SK-N-SH treated with all-trans-retinoic acid at 6 μM for 48 hours (cell line): ENCODE measurements at regions not wholly inside any gene's neighbourhood (a gene's known extent, or its start where the extent isn't known, plus 50 kb on each side); places are given as distances from the start of the nearest gene placed in this dataset.

Experiments
- ATAC-seq: fragments of 200-7000 bp; cut with Tn5 transposase; 3 replicates; pipeline ENCODE4 v1.9.1; 2020; ENCODE audit warnings: mild to moderate bottlenecking, moderate library complexity
- ARNTL ChIP-seq: fragments of 450-650 bp; formaldehyde crosslinking; IDR thresholded peaks from 2 replicates; pipeline ENCODE4 v1.5.0; 2020; ENCODE audit warnings: low read depth, mild to moderate bottlenecking, moderate library complexity, borderline replicate concordance
- BACH2 ChIP-seq: fragments of 250-450 bp; sonication (Bioruptor Pico); IDR thresholded peaks from 2 replicates; pipeline ENCODE4 v1.9.0; 2021; ENCODE audit warnings: mild to moderate bottlenecking, borderline replicate concordance
- CREB5 ChIP-seq: fragments of 250-450 bp; sonication (Bioruptor Pico); IDR thresholded peaks from 2 replicates; pipeline ENCODE4 v1.5.1; 2020; ENCODE audit warnings: low read depth, mild to moderate bottlenecking, moderate library complexity
- CSDC2 ChIP-seq: fragments of 250-450 bp; sonication (Bioruptor Pico); IDR thresholded peaks from 2 replicates; pipeline ENCODE4 v1.5.0; 2020; ENCODE audit warnings: mild to moderate bottlenecking, moderate library complexity
- CSRNP3 ChIP-seq: fragments of 250-450 bp; sonication (Bioruptor Pico); IDR thresholded peaks from 2 replicates; pipeline ENCODE4 v1.5.1; 2021; ENCODE audit warnings: mild to moderate bottlenecking, moderate library complexity
- GLIS3 ChIP-seq: fragments of 250-450 bp; sonication (Bioruptor Pico); IDR thresholded peaks from 2 replicates; pipeline ENCODE4 v1.5.0; 2020; ENCODE audit warnings: mild to moderate bottlenecking, moderate library complexity
- ISL1 ChIP-seq: fragments of 250-450 bp; sonication (Bioruptor Pico); IDR thresholded peaks from 2 replicates; pipeline ENCODE4 v2.1.2; 2022; ENCODE audit warnings: mild to moderate bottlenecking, moderate library complexity
- OSR1 ChIP-seq: fragments of 250-450 bp; sonication (Bioruptor Pico); IDR thresholded peaks from 2 replicates; pipeline ENCODE4 v1.8.0; 2022; ENCODE audit warnings: moderate library complexity, mild to moderate bottlenecking, inconsistent platforms
- PATZ1 ChIP-seq: fragments of 250-450 bp; sonication (Bioruptor Pico); IDR thresholded peaks from 2 replicates; pipeline ENCODE4 v1.8.0; 2020; ENCODE audit warnings: mild to moderate bottlenecking, moderate library complexity, borderline replicate concordance
- POU6F1 ChIP-seq: fragments of 250-450 bp; sonication (Bioruptor Pico); IDR thresholded peaks from 2 replicates; pipeline ENCODE4 v1.8.0; 2021; ENCODE audit warnings: low read depth, mild to moderate bottlenecking, moderate library complexity, borderline replicate concordance
- RARB ChIP-seq: fragments of 250-450 bp; sonication (Bioruptor Pico); IDR thresholded peaks from 2 replicates; pipeline ENCODE4 v1.8.0; 2021; ENCODE audit warnings: mild to moderate bottlenecking, moderate library complexity
- SNAI2 ChIP-seq: fragments of 250-450 bp; sonication (Bioruptor Pico); IDR thresholded peaks from 2 replicates; pipeline ENCODE4 v1.5.0; 2020; ENCODE audit warnings: mild to moderate bottlenecking, moderate library complexity
- TOX ChIP-seq: fragments of 250-450 bp; sonication (Bioruptor Pico); IDR thresholded peaks from 2 replicates; pipeline ENCODE4 v1.8.0; 2021; ENCODE audit warnings: mild to moderate bottlenecking, moderate library complexity, borderline replicate concordance
- TSHZ2 ChIP-seq: fragments of 250-450 bp; sonication (Bioruptor Pico); IDR thresholded peaks from 2 replicates; pipeline ENCODE4 v1.5.0; 2020; ENCODE audit warnings: mild to moderate bottlenecking, moderate library complexity
- ZC3H10 ChIP-seq: fragments of 250-450 bp; sonication (Bioruptor Pico); IDR thresholded peaks from 2 replicates; pipeline ENCODE4 v1.5.1; 2021; ENCODE audit warnings: mild to moderate bottlenecking, moderate library complexity
- ZFP3 ChIP-seq: fragments of 250-450 bp; sonication (Bioruptor Pico); IDR thresholded peaks from 2 replicates; pipeline ENCODE4 v1.5.0; 2020; ENCODE audit warnings: mild to moderate bottlenecking, moderate library complexity
- ZFP30 ChIP-seq: fragments of 450-650 bp; formaldehyde crosslinking; IDR thresholded peaks from 2 replicates; pipeline ENCODE4 v1.5.0; 2022; ENCODE audit warnings: mild to moderate bottlenecking, moderate library complexity
- ZNF565 ChIP-seq: fragments of 450-650 bp; formaldehyde crosslinking; conservative IDR thresholded peaks from 2 replicates; pipeline ENCODE4 v1.5.0; 2020; ENCODE audit warnings: low read depth, mild to moderate bottlenecking, moderate library complexity
- ZNF70 ChIP-seq: fragments of 450-650 bp; formaldehyde crosslinking; IDR thresholded peaks from 2 replicates; pipeline ENCODE4 v1.5.0; 2020; ENCODE audit warnings: mild to moderate bottlenecking, moderate library complexity
- ZNF8 ChIP-seq: fragments of 450-650 bp; formaldehyde crosslinking; IDR thresholded peaks from 2 replicates; pipeline ENCODE4 v1.5.0; 2020; ENCODE audit warnings: mild to moderate bottlenecking, moderate library complexity

GRCh38 chr14:53328841-53329240, 175.7 kb upstream of the DDHD1 start:
- ATAC-seq, result no peak
- no peak for TF ChIP-seq SNAI2 (CRISPR knock-in tag)
- TF ChIP-seq ARNTL, result no peak
- no peak for TF ChIP-seq TSHZ2 (CRISPR knock-in tag)
- no peak for TF ChIP-seq POU6F1 (CRISPR knock-in tag)
- TF ChIP-seq CREB5 (CRISPR knock-in tag), result no peak
- TF ChIP-seq ISL1 (CRISPR knock-in tag), result no peak
- TF ChIP-seq ZNF8 (CRISPR knock-in tag), result no peak
- no peak for TF ChIP-seq ZFP30 (CRISPR knock-in tag)
- no peak for TF ChIP-seq ZNF565 (CRISPR knock-in tag)
- no peak for TF ChIP-seq BACH2
- TF ChIP-seq ZNF70 (CRISPR knock-in tag), result no peak
- no peak for TF ChIP-seq GLIS3 (CRISPR knock-in tag)
- no peak for TF ChIP-seq OSR1
- TF ChIP-seq ZC3H10 (CRISPR knock-in tag), result no peak

- TF ChIP-seq GLIS3 (CRISPR knock-in tag) (no peak), CSDC2 (no peak)
- ATAC-seq, result no peak
These were observed 174.6 kb upstream of the DDHD1 start for GRCh38 chr14:53327716-53328115.

- no peak for ATAC-seq
- TF ChIP-seq ISL1 (CRISPR knock-in tag), result no peak
- TF ChIP-seq ZC3H10 (CRISPR knock-in tag), result no peak
- TF ChIP-seq BACH2, result no peak
- no peak for TF ChIP-seq ZNF565 (CRISPR knock-in tag)
- no peak for TF ChIP-seq TOX (CRISPR knock-in tag)
These were observed 172.2 kb upstream of the DDHD1 start for GRCh38 chr14:53325176-53325806.

- ATAC-seq, result no peak
- no peak for TF ChIP-seq ISL1 (CRISPR knock-in tag)
- no peak for TF ChIP-seq ZFP3 (CRISPR knock-in tag)
- TF ChIP-seq ARNTL, result no peak
- no peak for TF ChIP-seq ZFP30 (CRISPR knock-in tag)
- TF ChIP-seq ZC3H10 (CRISPR knock-in tag), result no peak
- no peak for TF ChIP-seq OSR1
- no peak for TF ChIP-seq CREB5 (CRISPR knock-in tag)
- no peak for TF ChIP-seq RARB (CRISPR knock-in tag)
- no peak for TF ChIP-seq CSRNP3 (CRISPR knock-in tag)
- no peak for TF ChIP-seq TSHZ2 (CRISPR knock-in tag)
- no peak for TF ChIP-seq BACH2
- TF ChIP-seq PATZ1 (CRISPR knock-in tag), result no peak
- no peak for TF ChIP-seq CSDC2
- TF ChIP-seq GLIS3 (CRISPR knock-in tag), result no peak
- no peak for TF ChIP-seq TOX (CRISPR knock-in tag)
These were observed 163.4 kb upstream of the DDHD1 start for GRCh38 chr14:53316504-53316903.
